HG03457 (cell line): ENCODE measurements at regions not wholly inside any gene's neighbourhood (a gene's known extent, or its start where the extent isn't known, plus 50 kb on each side); places are given as distances from the start of the nearest gene placed in this dataset.

Experiments
- ATAC-seq: cut with Tn5 transposase; IDR thresholded peaks from one replicate; pipeline ENCODE4 v1.9.1; 2021; ENCODE audit warnings: moderate number of reproducible peaks; ENCODE audit not compliant: unreplicated experiment

DNA sequence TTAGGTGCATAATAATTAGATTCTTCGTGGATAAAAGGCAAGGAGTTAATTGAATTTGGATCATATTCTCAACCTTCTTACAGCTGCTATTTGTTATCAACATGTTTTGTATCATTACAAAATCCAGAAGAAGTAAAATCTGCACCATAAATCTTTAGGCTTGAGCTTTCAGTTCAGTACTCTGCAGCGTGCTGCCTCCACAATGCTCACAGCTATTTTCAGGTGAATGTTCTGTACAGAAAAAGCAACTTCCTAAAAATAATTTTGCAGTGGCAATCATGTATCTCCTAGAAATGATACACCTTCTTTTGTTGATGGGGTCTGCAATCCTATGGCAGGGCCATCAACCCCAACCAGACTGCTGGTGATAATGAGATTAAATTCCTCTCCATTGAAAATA is 220.9 kb upstream of the CTNNB1 start:
- ATAC-seq = no peak

DNA sequence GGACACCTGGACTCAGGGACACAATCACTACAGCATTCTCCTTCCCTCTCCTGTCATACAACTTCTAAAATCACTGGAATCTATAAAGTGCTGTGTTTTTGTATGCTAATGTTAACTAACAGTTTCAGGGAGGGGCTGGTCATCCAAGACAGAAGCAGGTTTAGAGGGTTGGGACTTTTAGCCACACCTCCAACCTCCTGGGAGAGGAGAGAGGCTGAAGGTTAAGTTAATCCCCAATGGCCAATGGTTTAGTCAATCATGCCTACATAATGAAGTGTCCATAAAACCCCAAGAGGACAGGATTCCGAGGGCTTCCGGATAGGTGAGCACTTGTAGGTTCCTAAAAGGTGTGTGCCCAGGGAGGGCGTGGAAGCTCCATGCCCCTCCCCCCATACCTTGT is 219.3 kb upstream of the CTNNB1 start:
- ATAC-seq = no peak

DNA sequence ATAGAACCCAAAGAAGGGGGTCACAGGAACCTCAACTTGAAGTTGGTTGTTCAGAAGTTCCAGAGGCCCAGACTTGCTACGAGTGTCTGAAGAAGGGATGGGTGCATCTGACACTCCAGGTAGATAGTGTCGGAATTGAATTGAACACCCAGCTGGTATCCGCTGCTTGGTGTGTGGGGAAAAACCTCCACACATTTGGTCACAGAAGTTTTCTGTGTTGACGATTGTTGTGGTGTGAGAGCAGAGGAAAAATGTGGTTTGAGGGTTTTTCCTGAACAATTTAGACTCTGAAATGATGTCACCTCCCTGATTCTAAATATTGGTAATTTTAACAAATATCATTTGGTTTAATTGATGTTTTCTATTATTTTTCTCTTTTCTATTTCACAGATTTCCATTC is 218.8 kb upstream of the CTNNB1 start:
- ATAC-seq = no peak

DNA sequence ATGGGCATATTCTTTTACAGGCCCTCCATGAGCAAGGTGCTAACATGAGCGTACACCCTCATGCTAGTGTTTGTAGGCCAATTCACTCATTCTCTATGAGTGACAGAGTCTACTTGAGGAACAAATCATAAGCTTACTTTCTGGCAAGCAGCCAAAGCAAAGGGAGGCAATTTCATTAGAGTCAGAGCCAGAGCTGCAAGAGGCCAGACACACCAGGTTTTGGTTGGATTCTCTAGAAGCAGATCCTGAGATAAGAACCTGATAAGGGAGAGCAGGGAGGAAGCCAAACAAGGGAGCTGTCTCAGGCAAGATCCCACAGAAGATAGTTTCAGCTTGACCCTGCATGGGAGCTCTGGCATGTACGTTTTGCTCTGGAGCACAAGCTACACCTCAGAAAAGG is 214.1 kb upstream of the CTNNB1 start:
- ATAC-seq = no peak

DNA sequence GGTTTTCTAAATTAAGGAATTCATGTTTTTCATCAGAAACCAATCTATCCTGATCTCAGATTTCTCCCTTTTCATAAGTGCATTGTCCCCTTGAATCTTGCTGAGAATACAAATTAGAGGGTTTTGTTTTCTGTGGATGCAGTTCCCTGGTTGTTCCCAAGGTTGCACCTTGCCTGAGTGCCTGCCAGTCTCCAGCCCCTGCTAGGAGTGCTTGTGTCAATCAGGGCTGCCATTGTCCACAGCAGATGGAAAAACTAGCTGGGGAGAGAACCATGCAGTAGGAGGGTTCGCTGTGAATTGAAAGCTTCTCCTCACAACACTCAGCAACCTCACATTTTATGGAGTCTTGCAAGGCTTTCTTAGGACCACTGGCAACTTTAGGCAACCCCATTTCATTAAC is 210.8 kb upstream of the CTNNB1 start:
- ATAC-seq = no peak

DNA sequence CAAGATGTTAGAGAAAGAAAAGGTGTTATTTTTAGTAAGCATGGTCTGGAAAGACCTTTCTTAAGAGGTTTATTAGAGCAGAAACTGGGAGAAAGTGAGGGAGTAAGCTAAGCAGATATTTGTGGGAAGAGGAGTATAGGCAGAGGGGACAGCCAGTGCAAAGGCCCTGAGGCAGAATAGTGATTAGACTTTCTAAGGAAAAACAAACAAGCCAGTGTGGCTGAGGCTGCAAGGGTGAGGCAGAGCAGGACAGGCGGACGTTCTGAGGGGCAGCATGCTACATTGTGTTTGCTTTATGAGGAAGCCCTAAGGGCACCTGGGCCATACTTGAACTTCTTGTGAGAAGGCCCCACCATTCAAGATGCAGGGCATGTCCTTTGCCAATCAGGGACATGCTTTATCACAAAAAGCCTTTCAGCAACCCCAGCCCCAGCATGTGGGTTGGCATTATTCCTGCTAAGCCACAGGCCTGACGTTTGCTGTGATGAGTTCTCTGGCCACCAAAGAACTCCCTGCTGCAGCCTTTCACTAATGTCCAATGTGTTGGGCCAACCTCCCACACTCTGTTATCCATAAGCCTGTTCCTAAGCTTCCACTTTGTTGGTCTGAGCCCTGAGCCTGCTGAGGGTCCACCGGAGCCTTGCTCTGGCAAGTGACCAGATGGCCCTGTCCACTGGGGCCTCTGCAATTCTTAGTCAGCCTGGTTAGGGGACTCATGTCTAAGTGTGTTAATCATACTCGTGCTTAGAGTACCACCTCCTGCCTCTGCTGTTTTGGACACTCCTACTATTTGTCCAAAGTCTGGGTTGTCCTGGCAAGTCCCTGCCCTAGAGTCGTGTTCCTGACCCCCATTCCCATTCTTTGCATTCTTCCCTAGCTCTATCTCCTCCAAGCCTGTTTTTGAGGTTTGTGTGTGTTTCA is 209.9 kb upstream of the CTNNB1 start:
- no peak for ATAC-seq

DNA sequence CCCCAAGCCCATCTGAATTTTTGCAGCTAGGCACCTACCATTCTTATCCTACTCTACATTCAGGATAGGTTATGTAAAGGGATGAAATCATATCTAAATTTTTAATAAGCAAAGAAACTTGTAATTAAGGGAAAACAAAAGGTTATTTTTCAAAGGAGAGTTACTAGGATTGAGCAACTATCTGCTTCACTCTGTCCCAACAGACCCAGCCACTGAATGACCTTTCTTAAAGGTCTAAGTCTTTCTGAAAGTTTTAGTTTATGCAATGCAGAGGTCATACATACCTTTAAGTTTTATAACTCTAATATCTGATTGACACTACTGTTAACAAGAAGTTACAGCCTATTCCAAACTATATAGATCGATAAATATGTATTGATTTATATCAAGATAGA is 209.2 kb upstream of the CTNNB1 start:
- ATAC-seq = no peak

DNA sequence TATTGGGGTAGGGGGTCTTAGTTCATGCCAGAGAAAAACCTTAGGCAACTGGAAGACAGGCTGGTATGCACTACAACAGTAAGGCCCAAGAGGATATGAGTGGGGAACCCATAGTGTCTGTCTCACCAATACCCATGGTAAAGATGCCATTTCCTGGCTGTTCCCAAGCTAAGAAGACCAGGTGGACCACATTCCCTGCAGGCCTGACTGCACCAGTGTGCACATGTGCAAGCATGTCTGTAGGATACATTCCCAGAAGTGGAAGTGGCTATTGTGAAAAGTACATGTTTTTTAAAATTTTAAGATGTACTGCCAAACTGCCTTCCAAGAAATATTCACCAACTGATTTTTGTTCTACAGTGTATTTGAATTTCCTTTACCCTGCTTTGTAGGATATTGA is 207.3 kb upstream of the CTNNB1 start:
- no peak for ATAC-seq

DNA sequence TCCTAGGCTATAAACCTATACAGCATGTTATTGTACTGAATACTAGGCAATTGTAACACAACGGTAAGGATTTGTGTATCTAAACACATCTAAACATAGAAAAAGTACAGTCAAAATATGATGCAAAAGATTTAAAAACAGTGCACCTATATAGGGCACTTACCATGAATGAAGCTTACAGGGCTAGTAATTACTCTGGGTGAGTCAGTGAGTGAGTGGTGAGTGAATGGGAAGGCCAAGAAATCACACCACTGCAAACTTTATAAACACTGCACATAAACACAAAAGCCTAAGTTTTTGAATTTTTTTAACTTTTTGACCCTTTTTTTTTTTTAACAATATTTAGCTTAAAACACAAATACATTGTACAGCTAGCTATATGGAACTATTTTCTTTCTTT is 204.7 kb upstream of the CTNNB1 start:
- ATAC-seq = no peak

DNA sequence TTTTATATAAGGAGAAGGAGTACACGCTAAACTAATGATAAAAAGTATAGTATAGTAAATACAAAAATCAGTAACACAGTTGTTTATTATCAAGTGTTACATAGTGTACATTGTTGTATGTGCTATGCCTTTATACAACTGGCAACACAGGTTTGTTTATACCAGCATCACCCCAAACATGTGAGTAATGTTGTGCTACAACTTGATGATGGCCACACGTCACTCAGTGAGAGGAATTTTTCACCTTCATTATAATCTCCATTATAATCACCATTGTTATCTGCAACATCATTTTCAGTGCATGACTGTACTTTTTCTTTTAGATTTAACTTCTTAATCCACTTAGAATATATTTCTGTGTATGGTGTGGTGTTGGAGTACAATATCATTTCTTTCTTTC is 204.0 kb upstream of the CTNNB1 start:
- no peak for ATAC-seq

DNA sequence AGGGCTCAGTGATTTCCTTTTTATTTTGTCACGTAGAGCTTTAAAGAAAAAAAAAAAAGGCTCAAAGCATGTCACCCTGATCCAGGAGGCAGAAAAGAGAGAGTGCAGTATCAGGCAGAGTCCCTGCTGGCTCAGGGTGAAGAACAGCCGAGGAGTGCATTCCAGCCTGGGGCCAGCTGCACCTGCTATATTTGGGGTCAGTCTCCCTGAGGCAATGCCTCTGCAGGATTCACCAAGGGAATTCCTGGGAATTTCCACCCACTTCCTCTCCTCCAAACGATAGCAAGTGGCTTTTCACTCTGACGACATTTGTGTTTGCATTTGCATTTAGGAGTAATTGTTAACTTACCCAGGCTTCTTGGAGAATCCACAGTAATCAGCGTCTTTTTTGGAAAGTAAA is 202.9 kb upstream of the CTNNB1 start:
- no peak for ATAC-seq

DNA sequence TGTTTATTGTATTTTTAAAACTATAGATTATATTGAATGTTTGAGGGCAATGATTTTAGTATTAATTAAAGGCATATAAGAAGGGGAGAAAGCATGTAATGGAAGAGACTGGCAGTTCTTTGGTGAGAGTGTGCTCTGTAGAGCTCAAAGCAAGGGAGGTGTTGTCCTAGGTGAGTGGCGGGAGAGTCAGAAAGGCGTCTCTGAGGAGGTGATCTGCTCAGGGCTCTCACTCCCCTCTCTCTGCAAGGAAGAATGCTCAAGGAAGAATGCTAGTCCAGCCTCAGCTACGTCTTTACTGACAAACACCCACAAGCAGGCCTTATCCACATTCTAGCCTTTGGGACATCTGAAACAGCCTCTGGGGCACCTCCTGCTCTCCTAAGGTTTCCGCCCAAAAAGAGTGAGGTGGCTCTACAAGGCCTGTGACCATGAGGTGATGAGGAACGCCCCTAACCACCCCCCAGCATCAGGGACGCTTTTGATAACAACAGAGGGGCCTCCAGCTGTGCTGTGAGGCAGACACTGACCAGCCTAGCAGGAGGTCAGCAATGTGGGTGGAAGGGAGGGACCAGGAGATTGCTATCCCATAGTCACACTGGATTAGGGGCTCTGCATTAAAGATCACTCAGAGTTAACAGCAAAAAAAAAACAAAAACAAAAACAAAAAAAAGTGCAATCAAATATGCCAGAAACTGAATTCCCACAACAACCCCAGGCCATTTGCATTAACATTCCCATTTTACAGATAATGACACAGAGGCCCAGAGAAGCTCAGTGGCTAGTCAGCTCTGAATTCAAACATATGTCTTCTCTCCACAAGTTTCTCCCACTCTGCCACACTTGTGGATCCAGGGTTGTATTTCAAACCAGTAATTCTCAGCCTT is 202.2 kb upstream of the CTNNB1 start:
- no peak for ATAC-seq

DNA sequence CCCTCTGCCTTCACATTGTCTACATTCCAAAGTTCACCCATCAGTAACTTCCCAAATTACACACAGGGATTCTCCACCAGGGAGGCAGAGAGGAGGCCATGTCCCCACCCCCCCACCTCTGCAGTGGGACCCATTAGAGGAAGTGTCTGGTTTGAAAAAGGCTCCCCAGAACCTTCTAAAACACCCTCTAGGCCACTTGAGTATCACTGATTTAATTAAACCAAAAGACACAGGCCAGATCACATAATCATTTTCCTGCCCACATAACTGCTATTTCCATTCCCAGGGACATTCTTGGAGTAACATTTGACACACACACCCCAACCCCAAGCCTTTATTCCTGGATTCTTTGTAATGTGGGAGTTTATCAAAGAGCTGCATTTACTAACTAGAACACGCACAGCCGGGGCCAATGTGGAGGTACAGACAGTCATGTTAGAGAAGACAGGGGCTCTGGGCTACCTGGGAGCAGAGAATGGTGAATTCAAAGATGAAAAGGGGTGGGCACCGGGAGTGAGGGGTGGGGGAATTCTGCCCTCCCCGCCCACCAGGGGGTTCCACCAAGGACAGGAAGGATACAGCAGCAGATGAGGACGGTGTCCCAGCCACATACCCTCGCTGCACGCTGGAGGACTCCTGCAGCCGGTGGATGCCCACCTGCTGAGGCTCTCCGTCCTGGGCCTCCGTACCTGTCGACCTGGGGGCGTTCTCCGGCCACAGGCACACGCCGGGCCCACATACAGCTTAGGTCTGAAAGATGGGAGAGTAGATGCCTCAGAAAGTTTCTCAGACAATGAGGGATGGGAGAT is 201.4 kb upstream of the CTNNB1 start:
- no peak for ATAC-seq

DNA sequence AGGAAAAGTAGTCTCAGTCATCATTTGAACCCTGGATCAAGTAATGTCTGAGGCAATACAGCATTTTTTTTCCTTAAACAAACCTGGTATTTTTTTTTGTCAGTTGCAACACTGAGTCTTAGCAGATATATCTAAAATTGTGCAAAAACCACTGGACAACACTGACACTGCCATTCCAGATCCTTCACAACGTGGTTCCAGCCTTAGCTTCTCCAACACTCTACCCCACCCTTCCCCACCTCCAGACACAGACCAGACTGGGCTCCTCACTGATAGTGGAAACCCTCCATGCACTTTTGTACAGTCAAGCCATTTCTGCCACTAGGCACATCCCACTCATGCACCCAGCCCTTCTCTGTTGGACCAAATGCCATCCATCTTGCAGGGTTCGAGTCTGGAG is 199.6 kb upstream of the CTNNB1 start:
- no peak for ATAC-seq

DNA sequence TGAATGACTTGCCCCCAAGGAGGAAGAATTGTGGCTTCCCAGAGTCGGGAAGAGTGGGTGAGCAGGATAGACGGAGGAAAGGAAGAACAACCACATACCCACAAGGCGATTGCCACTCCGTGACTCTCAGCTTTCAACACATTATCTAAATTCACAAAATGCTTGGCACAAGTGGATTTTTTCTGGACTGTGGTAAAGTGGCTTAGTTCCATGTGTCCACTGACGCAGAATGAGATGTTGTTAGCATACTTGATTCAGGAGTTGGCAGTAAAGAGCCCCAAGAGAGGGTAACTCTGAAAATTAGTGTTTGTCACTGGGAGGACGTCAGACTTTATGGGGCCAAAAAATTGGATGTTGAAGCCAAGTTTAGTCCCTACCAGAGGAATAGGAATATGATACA is 198.8 kb upstream of the CTNNB1 start:
- ATAC-seq = no peak

DNA sequence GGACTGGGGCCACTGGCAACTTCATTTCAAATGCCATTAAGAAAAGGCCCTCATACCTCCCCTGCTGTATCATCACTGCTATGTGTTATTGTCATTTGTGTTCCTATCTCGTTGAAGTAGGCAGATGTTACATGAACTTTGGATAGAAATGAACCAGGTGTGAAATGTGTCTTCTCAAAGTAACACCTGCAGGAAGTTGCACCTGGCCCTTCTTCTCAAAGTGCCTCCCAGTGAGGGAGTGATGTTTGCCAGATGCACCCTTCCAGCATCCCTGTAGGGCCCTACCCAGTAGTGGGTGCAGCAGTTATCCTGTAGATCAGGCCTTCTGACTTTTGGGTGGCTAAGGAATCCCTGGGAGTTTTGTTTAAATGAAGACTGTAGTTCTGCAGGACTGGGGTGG is 197.7 kb upstream of the CTNNB1 start:
- ATAC-seq = no peak

DNA sequence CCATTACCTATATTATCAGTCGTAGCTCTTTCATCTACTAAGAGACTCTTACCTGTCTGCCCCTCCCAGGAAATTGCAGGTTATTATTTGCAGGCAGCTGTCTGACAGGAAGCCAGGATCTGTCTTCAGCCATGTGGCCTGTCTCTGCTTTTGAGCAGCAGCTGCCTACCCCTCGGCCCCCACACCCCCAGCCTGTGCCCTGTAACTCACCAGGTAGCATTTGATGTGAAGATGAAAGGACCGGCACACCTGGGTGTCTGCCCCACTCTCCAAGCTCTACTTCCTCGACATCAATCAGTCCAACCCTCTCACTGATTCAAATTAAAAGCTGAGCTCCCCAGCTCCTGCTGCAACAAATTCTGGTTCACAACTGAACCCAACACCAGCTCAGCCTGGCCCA is 197.2 kb upstream of the CTNNB1 start:
- no peak for ATAC-seq

DNA sequence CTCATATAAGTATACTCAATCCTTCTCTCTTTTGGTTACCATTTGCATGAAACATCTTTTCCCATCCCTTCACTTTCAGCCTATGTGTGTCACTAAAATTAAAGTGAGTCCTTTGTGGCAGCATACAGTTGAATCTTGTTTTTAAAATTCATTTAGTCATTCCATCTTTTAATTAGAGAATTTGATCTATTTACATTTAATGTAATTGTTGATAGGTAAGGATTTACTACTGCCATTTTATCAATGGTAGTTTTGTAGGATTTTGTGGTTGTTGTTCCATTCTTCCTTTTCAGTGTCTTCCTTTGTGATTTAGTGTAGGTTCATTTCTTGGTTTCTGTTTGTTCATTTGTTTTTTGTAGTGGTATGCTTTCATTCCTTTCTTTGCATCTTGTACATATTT is 191.9 kb upstream of the CTNNB1 start:
- ATAC-seq = no peak

DNA sequence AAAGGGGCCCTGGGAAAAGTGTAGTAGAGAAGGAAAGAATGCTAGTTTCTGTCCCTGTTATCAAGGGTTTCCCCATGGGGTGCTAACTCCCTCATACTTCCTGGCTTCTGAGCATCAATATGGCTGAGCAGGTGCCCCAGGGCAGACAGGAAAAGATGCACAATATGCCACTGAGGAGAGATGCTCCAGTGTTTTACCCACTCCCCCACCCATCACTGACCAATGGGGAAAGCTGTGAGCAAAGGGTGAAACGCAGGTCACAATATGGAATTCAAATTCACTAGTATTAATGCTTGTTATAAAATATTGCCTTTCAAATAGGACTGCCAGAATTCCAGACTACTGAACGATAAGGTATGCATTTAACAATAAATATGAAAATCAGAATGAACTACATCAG is 187.5 kb upstream of the CTNNB1 start:
- no peak for ATAC-seq

DNA sequence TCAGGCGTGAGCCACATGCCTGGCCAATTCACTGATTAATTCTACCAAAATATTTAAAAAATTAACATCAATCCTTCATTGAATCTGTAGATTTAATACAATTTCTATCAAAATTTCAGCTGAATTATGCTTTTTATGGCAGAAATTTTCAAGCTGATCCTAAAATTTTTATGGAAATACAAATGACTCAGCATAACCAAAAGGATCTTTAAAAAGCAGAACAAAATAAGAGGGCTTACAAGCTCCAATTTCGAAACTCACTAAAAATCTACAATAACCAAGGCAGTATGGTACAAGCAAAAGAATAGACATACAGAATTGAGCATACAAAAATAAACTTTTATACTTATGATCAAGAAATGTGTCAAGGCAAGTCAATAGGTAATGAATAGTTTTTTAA is 180.4 kb upstream of the CTNNB1 start:
- no peak for ATAC-seq
